ENCODE measurements at regions not wholly inside any gene's neighbourhood (a gene's known extent, or its start where the extent isn't known, plus 50 kb on each side); places are given as distances from the start of the nearest gene placed in this dataset.
"Not testable (repeated sequence)": the region's sequence is repeated elsewhere in the genome, so short reads cannot be mapped to it uniquely, and the experiment has no call there.

DNA sequence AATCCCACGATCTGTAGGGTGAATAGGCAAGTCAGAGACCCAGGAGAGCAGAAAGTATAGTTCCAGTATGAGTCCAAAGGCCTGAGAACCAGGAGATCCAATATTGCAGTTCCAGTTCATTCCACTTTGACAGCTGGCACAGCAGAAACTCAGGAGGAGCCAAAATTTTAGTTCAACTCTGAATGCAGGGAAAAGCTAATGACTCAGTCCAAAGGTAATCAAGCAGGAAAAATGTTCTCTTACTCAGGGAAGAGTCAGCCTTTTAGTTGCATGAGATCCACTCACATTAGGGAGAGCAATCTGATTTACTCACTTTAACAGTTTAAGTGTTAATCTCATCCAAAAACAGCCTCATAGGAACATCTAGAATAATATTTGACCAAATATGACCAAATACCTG is 130.2 kb upstream of the LRFN5 start:
- TF ChIP-seq, protein P1, sequence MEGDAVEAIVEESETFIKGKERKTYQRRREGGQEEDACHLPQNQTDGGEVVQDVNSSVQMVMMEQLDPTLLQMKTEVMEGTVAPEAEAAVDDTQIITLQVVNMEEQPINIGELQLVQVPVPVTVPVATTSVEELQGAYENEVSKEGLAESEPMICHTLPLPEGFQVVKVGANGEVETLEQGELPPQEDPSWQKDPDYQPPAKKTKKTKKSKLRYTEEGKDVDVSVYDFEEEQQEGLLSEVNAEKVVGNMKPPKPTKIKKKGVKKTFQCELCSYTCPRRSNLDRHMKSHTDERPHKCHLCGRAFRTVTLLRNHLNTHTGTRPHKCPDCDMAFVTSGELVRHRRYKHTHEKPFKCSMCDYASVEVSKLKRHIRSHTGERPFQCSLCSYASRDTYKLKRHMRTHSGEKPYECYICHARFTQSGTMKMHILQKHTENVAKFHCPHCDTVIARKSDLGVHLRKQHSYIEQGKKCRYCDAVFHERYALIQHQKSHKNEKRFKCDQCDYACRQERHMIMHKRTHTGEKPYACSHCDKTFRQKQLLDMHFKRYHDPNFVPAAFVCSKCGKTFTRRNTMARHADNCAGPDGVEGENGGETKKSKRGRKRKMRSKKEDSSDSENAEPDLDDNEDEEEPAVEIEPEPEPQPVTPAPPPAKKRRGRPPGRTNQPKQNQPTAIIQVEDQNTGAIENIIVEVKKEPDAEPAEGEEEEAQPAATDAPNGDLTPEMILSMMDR (IDR thresholded peaks at IDR 0.05; ENCODE audit: insufficient read depth, missing control alignments), result no peak
- FAIRE-seq (no peak), DNase-seq (ENCODE audit: insufficient read length, low spot score) (no peak)

DNA sequence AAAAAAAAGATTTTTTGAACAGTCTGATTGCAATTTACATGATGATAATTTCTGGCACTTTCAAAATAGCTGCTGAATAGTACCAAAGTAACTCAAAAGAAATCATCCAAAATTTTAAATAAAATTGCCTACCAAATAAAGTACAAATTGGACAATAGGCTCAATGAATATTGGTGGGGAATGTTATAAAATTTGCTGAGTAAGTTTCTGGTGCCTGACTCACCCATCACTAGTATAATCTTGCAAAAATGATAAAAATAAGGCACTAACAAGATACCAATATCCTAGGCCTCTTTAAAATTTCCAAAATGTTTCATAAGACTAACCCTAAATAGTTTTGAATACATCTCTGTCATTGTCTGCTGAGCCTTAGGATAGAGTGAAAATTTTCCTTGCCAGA is 145.3 kb upstream of the LRFN5 start:
- FAIRE-seq (no peak), DNase-seq (ENCODE audit: insufficient read length, low spot score) (no peak)

DNA sequence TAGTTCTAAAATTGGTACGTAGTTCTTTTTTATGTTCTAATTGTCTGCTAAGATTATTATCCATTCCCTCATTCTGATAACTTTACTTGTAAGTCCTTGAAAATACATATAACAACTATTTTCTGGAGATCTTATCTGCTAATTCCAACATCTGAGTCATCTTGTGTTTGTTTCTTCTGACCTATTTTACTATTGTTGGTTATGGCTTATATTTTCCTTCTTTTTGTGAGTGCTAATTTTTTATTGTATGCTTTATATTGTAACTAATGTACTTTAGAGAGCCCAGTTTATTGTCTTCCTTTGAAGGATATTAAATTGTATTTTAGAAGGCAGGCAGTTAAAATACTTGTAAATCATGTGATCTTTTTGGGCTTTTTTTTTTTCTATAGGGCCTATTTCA is 149.3 kb upstream of the LRFN5 start:
- TF ChIP-seq, protein P1 (IDR thresholded peaks at IDR 0.05; ENCODE audit: insufficient read depth, missing control alignments), result no peak
- FAIRE-seq (no peak), DNase-seq (ENCODE audit: insufficient read length, low spot score) (no peak)

More for the DNA sequence above, 145.3 kb upstream of the LRFN5 start:
- TF ChIP-seq, protein P1 (IDR thresholded peaks at IDR 0.05; ENCODE audit: insufficient read depth, missing control alignments), result no peak

DNA sequence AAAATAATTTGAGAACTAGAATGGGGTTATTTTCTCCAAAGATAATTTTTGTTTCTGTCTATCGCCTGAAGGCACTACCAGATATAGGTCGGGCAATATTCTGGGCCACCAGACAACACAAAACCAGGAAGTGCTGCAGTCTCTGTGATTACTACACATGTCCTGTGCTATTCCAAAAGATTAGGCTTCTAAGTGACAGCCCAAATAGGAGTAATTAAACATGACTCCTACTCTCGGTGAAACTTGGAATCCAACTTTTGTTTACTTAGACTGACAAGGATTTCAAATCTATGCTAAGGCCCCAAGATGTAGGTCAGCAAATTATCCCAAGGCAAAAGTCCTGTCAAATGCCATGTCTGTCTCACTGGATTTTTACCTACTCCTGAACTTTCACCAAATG is 157.6 kb upstream of the LRFN5 start:
- FAIRE-seq, result no peak
- TF ChIP-seq, protein P1 (IDR thresholded peaks at IDR 0.05; ENCODE audit: insufficient read depth, missing control alignments), result no peak
- DNase-seq (ENCODE audit: insufficient read length, low spot score), result no peak

DNA sequence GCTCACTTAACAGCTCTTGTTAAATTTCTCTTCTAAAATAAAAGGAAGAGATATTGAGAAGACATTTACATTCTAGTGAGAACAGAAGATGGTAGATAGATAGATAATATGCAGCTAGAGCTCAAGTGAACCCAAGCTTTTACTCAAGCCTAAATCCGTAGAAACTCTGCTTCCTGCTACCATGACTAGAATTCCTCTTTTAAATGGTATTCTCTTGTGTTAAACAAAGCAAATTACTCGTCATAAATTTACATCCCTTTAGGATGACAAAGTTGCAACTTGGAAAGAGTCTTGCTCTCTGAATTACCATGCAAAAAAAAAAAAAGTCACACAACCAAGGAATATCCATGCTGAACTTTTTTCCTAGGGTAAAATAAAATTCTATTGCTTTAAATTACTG is 160.7 kb upstream of the LRFN5 start:
- TF ChIP-seq, protein P1 (IDR thresholded peaks at IDR 0.05; ENCODE audit: insufficient read depth, missing control alignments), result no peak
- DNase-seq (ENCODE audit: insufficient read length, low spot score), result no peak
- no peak for FAIRE-seq

DNA sequence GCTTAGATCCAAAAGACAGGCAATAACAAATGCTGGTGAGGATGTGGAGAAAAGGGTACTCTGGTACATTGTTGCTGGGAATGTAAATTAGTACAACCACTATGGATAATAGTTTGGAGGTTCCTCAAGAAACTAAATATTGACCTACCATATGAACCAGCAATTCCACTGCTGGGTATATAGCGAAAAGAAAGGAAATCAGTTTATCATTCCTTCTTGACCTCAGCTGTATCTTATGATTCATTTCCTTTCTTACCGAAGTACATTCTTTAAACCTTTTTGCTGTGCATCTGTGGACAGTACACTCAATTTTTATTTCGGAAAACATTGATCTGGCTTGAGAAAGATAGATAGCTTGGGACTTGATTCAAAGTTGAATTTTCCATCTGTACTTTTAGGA is 183.2 kb upstream of the LRFN5 start:
- DNase-seq (ENCODE audit: insufficient read length, low spot score), result no peak
- TF ChIP-seq, protein P1 (IDR thresholded peaks at IDR 0.05; ENCODE audit: insufficient read depth, missing control alignments), result no peak
- FAIRE-seq, result no peak

DNA sequence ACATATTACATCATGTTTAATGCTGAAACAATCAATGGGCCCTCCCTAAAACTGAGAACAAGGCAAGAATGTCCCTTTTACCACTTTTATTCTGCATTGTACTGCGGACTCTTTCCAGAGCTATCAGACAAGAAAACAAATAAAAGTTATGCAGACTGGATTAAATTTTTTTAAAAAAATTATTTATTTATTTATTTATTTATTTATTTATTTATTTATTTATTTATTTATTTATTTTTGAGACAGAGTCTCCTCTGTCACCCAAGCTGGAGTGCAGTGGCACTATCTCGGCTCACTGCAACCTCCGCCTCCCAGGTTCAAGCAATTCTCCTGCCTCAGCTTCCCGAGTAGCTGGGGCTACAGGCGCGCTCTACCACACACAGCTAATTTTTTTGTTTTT is 185.4 kb upstream of the LRFN5 start:
- not testable (repeated sequence) for DNase-seq (ENCODE audit: insufficient read length, low spot score)

DNA sequence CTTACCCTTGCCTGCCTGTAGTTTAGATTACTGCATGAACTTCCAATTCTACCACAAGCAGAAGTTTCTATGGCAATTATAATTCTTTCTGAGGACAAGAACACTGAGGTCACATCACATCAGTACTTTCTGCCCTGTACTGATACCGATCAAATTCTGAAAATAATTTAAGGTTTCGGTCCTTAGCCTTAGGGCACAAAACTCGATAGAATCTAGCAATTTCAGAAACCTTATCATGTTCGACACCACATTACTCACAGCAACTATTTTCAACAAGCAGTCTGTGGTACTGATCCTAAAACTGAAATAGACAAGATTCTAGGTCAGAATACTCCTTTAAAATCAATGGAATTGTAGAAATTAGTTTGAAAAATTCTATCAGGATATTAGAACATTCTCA is 187.0 kb upstream of the LRFN5 start:
- FAIRE-seq (no peak), DNase-seq (ENCODE audit: insufficient read length, low spot score) (no peak)
- TF ChIP-seq, protein P1 (IDR thresholded peaks at IDR 0.05; ENCODE audit: insufficient read depth, missing control alignments), result no peak

More for the DNA sequence above, 185.4 kb upstream of the LRFN5 start:
- not testable (repeated sequence) for FAIRE-seq
